Neural cell (in vitro differentiated cells): ENCODE measurements at regions not wholly inside any gene's neighbourhood (a gene's known extent, or its start where the extent isn't known, plus 50 kb on each side); places are given as distances from the start of the nearest gene placed in this dataset.

Source experiments
- H2AFZ ChIP-seq: fragments of 200-600, 300-800 bp; sonication (generic), shearing (Covaris generic); 2 replicates; pipeline ENCODE4 v1.6.0; 2014; ENCODE audit warnings: low read depth, mild to moderate bottlenecking, antibody characterized with exemption, low read length, moderate library complexity
- H3F3A ChIP-seq: fragments of 200-600 bp; shearing (Covaris generic); 2 replicates; pipeline ENCODE4 v1.6.1; 2016; ENCODE audit warnings: mild to moderate bottlenecking, moderate library complexity, mixed read lengths, antibody characterized with exemption, low read length; ENCODE audit not compliant: insufficient read depth, poor library complexity, severe bottlenecking
- H3K27ac ChIP-seq: fragments of 200-600, 300-800 bp; sonication (generic), shearing (Covaris generic); 2 replicates; pipeline ENCODE4 v1.5.1; 2014; ENCODE audit warnings: mild to moderate bottlenecking, low read length, moderate library complexity
- H3K27me3 ChIP-seq: fragments of 300-800, 200-600 bp; sonication (generic), shearing (Covaris generic); 2 replicates; pipeline ENCODE4 v1.6.0; 2014; ENCODE audit warnings: mild to moderate bottlenecking, low read depth, low read length, moderate library complexity; ENCODE audit not compliant: insufficient read depth
- H3K36me3 ChIP-seq: fragments of 300-800, 200-600 bp; sonication (generic), shearing (Covaris generic); 2 replicates; pipeline ENCODE4 v1.5.1; 2014; ENCODE audit warnings: mild to moderate bottlenecking, antibody characterized with exemption, low read length, moderate library complexity; ENCODE audit not compliant: insufficient read depth
- H3K4me2 ChIP-seq: fragments of 300-800, 200-600 bp; sonication (generic), shearing (Covaris generic); 2 replicates; pipeline ENCODE4 v1.6.0; 2014; ENCODE audit warnings: mild to moderate bottlenecking, low read length
- H3K4me3 ChIP-seq: fragments of 300-800, 200-600 bp; sonication (generic), shearing (Covaris generic); 2 replicates; pipeline ENCODE4 v1.5.1; 2014; ENCODE audit warnings: mild to moderate bottlenecking, low read length, moderate library complexity
- H3K79me2 ChIP-seq: fragments of 200-600 bp; shearing (Covaris generic); replicated peaks from 2 replicates; pipeline ENCODE4 v1.6.0; 2014; ENCODE audit warnings: mild to moderate bottlenecking, low read length, moderate library complexity; ENCODE audit not compliant: insufficient read depth
- H3K9ac ChIP-seq: fragments of 300-800, 200-600 bp; sonication (generic), shearing (Covaris generic); 2 replicates; pipeline ENCODE4 v1.6.1; 2016; ENCODE audit warnings: mild to moderate bottlenecking, low read length, mixed read lengths
- H3K9me2 ChIP-seq: fragments of 200-600 bp; shearing (Covaris generic); 2 replicates; pipeline ENCODE4 v1.6.1; 2016; ENCODE audit warnings: mild to moderate bottlenecking, low read length, mixed read lengths; ENCODE audit not compliant: insufficient read depth
- H3K9me3 ChIP-seq: fragments of 200-600, 300-800 bp; sonication (generic), shearing (Covaris generic); 2 replicates; pipeline ENCODE4 v1.6.1; 2016; ENCODE audit warnings: mild to moderate bottlenecking, mixed run types, low read length, moderate library complexity, mixed read lengths
- H4K20me1 ChIP-seq: fragments of 200-600 bp; shearing (Covaris generic); 2 replicates; pipeline ENCODE4 v1.6.1; 2016; ENCODE audit warnings: mild to moderate bottlenecking, mixed run types; ENCODE audit not compliant: insufficient read depth
- CTCF ChIP-seq: fragments of 450-650 bp; IDR thresholded peaks from 2 replicates; pipeline ENCODE4 v1.5.1; 2014; ENCODE audit warnings: antibody characterized with exemption, mild to moderate bottlenecking, moderate library complexity; ENCODE audit not compliant: poor library complexity, severe bottlenecking
- EP300 ChIP-seq: fragments of 450-650 bp; conservative IDR thresholded peaks from 2 replicates; pipeline ENCODE4 v1.6.1; 2014; ENCODE audit warnings: antibody characterized with exemption, mild to moderate bottlenecking, moderate library complexity; ENCODE audit not compliant: poor library complexity, severe bottlenecking
- EZH2 ChIP-seq: fragments of 200-600, 300-800 bp; shearing (Covaris generic), sonication (generic); IDR thresholded peaks from 2 replicates; pipeline ENCODE4 v1.6.1; 2014; ENCODE audit warnings: antibody characterized with exemption, low read length, borderline replicate concordance, mild to moderate bottlenecking; ENCODE audit not compliant: insufficient read depth, poor library complexity, severe bottlenecking
- MXI1 ChIP-seq: fragments of 450-650 bp; conservative IDR thresholded peaks from 2 replicates; pipeline ENCODE4 v1.6.1; 2014; ENCODE audit warnings: antibody characterized with exemption, mild to moderate bottlenecking; ENCODE audit not compliant: poor library complexity, severe bottlenecking
- POLR2AphosphoS5 ChIP-seq: IDR thresholded peaks from 2 replicates; pipeline ENCODE4 v1.6.1; 2012
- RAD21 ChIP-seq: fragments of 450-650 bp; conservative IDR thresholded peaks from 2 replicates; pipeline ENCODE4 v1.6.1; 2014; ENCODE audit warnings: antibody characterized with exemption, mild to moderate bottlenecking, moderate library complexity
- REST ChIP-seq: IDR thresholded peaks from 2 replicates; pipeline ENCODE4 v1.6.1; 2012; ENCODE audit warnings: borderline replicate concordance
- SMC3 ChIP-seq: fragments of 450-650 bp; conservative IDR thresholded peaks from 2 replicates; pipeline ENCODE4 v1.6.1; 2014; ENCODE audit warnings: antibody characterized with exemption, mild to moderate bottlenecking, moderate library complexity; ENCODE audit not compliant: poor library complexity
- TAF1 ChIP-seq: IDR thresholded peaks from 2 replicates; pipeline ENCODE4 v1.6.1; 2012; ENCODE audit warnings: low read depth

- Histone ChIP-seq H3K4me2 (no peak overlapping the region), H3K36me3 (no peaks in the 10 kb centered on the region), H3K9me3 (no peaks in the 10 kb centered on the region), H4K20me1 (no peaks in the 10 kb centered on the region), H3K9me2 (no peaks in the 10 kb centered on the region), H3K27me3 (no peaks in the 10 kb centered on the region), H3F3A (no peaks in the 10 kb centered on the region), H3K27ac (no peak overlapping the region), H3K4me3 (no peak overlapping the region), H3K9ac (no peak overlapping the region), H2AFZ (no peak overlapping the region), H3K79me2 (no peaks in the 10 kb centered on the region)
- TF ChIP-seq EP300 (no peak), REST (no peak), POLR2AphosphoS5 (no peak), TAF1 (no peak), RAD21 (no peak), MXI1 (no peak), CTCF (no peak), SMC3 (no peak), EZH2 (no peak)
Observed at GRCh38 chr13:85497652-85498051, 301.6 kb downstream of the SLITRK6 start.

GRCh38 chr13:85492283-85492682 is 306.9 kb downstream of the SLITRK6 start:
- Histone ChIP-seq H3K36me3 (no peaks in the 10 kb centered on the region), H3K79me2 (no peaks in the 10 kb centered on the region), H3K9me2 (no peaks in the 10 kb centered on the region), H3K4me3 (no peak overlapping the region), H3F3A (no peaks in the 10 kb centered on the region), H3K9me3 (no peaks in the 10 kb centered on the region), H3K9ac (no peak overlapping the region), H3K27me3 (no peaks in the 10 kb centered on the region), H3K27ac (no peak overlapping the region), H3K4me2 (no peak overlapping the region), H4K20me1 (no peaks in the 10 kb centered on the region), H2AFZ (no peak overlapping the region)
- TF ChIP-seq EP300 (no peak), CTCF (no peak), TAF1 (no peak), REST (no peak)
